ENCODE measurements at regions not wholly inside any gene's neighbourhood (a gene's known extent, or its start where the extent isn't known, plus 50 kb on each side); places are given as distances from the start of the nearest gene placed in this dataset.

- no peak for DNase-seq (ENCODE audit: low spot score)
Observed at GRCh38 chr11:129590753-129591475, 215.3 kb downstream of the BARX2 start.

GRCh38 chr11:129591527-129591926 lies 215.9 kb downstream of the BARX2 start:
- DNase-seq (ENCODE audit: low spot score) = no peak

- DNase-seq (ENCODE audit: low spot score) = no peak
Observed at GRCh38 chr11:129592191-129592590, 216.5 kb downstream of the BARX2 start.

- no peak for DNase-seq (ENCODE audit: low spot score)
Observed at GRCh38 chr11:129593098-129593497, 217.4 kb downstream of the BARX2 start.

- no peak for DNase-seq (ENCODE audit: low spot score)
Observed at GRCh38 chr11:129595038-129595962, 219.7 kb downstream of the BARX2 start.

GRCh38 chr11:129596351-129596750 lies 219.3 kb upstream of the TMEM45B start:
- no peak for DNase-seq (ENCODE audit: low spot score)

GRCh38 chr11:129598378-129598777 lies 217.3 kb upstream of the TMEM45B start:
- no peak for DNase-seq (ENCODE audit: low spot score)

- DNase-seq (ENCODE audit: low spot score) = no peak
Observed at GRCh38 chr11:129605815-129606214, 209.8 kb upstream of the TMEM45B start.

- no peak for DNase-seq (ENCODE audit: low spot score)
Observed at GRCh38 chr11:129608711-129609110, 206.9 kb upstream of the TMEM45B start.

- no peak for DNase-seq (ENCODE audit: low spot score)
Observed at GRCh38 chr11:129610125-129610524, 205.5 kb upstream of the TMEM45B start.

- no peak for DNase-seq (ENCODE audit: low spot score)
Observed at GRCh38 chr11:129610545-129610944, 205.1 kb upstream of the TMEM45B start.

- DNase-seq (ENCODE audit: low spot score) = no peak
Observed at GRCh38 chr11:129611661-129612446, 203.8 kb upstream of the TMEM45B start.

- no peak for DNase-seq (ENCODE audit: low spot score)
Observed at GRCh38 chr11:129612447-129612961, 203.1 kb upstream of the TMEM45B start.

- DNase-seq (ENCODE audit: low spot score) = no peak
Observed at GRCh38 chr11:129613071-129613470, 202.6 kb upstream of the TMEM45B start.

- no peak for DNase-seq (ENCODE audit: low spot score)
Observed at GRCh38 chr11:129614256-129614944, 201.2 kb upstream of the TMEM45B start.

GRCh38 chr11:129618046-129618569 lies 197.5 kb upstream of the TMEM45B start:
- no peak for DNase-seq (ENCODE audit: low spot score)

- DNase-seq (ENCODE audit: low spot score) = no peak
Observed at GRCh38 chr11:129620237-129621104, 195.2 kb upstream of the TMEM45B start.

- no peak for DNase-seq (ENCODE audit: low spot score)
Observed at GRCh38 chr11:129625930-129626329, 189.7 kb upstream of the TMEM45B start.

- no peak for DNase-seq (ENCODE audit: low spot score)
Observed at GRCh38 chr11:129631201-129631600, 184.4 kb upstream of the TMEM45B start.

- DNase-seq (ENCODE audit: low spot score) = no peak
Observed at GRCh38 chr11:129636926-129637325, 178.7 kb upstream of the TMEM45B start.

Measured in hematopoietic multipotent progenitor cell treated with erythropoietin and hydrocortisone succinate and interleukin-3 and kit ligand, for 15 days (in vitro differentiated cells).